MM.1S (cell line): ENCODE measurements at regions not wholly inside any gene's neighbourhood (a gene's known extent, or its start where the extent isn't known, plus 50 kb on each side); places are given as distances from the start of the nearest gene placed in this dataset.
"Not testable (repeated sequence)": the region's sequence is repeated elsewhere in the genome, so short reads cannot be mapped to it uniquely, and the experiment has no call there.

Experiments
- DNase-seq: peaks from one replicate; pipeline ENCODE4 v3.0.0-alpha.2; 2015
- H2AFZ ChIP-seq: fragments of 300-600 bp; sonication (generic); 2 replicates; pipeline ENCODE4 v1.6.0; 2016; ENCODE audit warnings: antibody characterized with exemption, low read length
- H3F3A ChIP-seq: fragments of 300-600 bp; sonication (generic); 2 replicates; pipeline ENCODE4 v1.6.1; 2016; ENCODE audit warnings: mild to moderate bottlenecking, antibody characterized with exemption, low read length, moderate library complexity, mixed read lengths; ENCODE audit not compliant: insufficient read depth
- H3K27ac ChIP-seq: fragments of 300-600 bp; sonication (generic); 2 replicates; pipeline ENCODE4 v1.5.1; 2016; ENCODE audit warnings: mild to moderate bottlenecking, low read length
- H3K27me3 ChIP-seq: fragments of 300-600 bp; sonication (generic); replicated peaks from 2 replicates; pipeline ENCODE4 v1.6.0; 2016; ENCODE audit warnings: low read length; ENCODE audit not compliant: insufficient read depth
- H3K36me3 ChIP-seq: fragments of 300-600 bp; sonication (generic); replicated peaks from 2 replicates; pipeline ENCODE4 v1.6.1; 2016; ENCODE audit warnings: mild to moderate bottlenecking, low read length, mixed read lengths; ENCODE audit not compliant: insufficient read depth
- H3K4me1 ChIP-seq: fragments of 300-600 bp; sonication (generic); 2 replicates; pipeline ENCODE4 v1.6.1; 2016; ENCODE audit warnings: low read length, mixed read lengths
- H3K4me2 ChIP-seq: fragments of 300-600 bp; sonication (generic); 2 replicates; pipeline ENCODE4 v1.6.0; 2016; ENCODE audit warnings: low read depth, low read length
- H3K4me3 ChIP-seq: fragments of 300-600 bp; sonication (generic); 2 replicates; pipeline ENCODE4 v1.5.1; 2016; ENCODE audit warnings: low read length, mixed read lengths
- H3K79me2 ChIP-seq: fragments of 300-600 bp; sonication (generic); 2 replicates; pipeline ENCODE4 v1.6.1; 2016; ENCODE audit warnings: mixed run types, low read length, mixed read lengths
- H3K9ac ChIP-seq: fragments of 300-600 bp; sonication (generic); 2 replicates; pipeline ENCODE4 v1.6.1; 2016; ENCODE audit warnings: low read length, mixed read lengths
- H3K9me2 ChIP-seq: fragments of 300-600 bp; sonication (generic); replicated peaks from 2 replicates; pipeline ENCODE4 v1.6.1; 2016; ENCODE audit warnings: mild to moderate bottlenecking, low read length, mixed read lengths; ENCODE audit not compliant: insufficient read depth
- H3K9me3 ChIP-seq: fragments of 300-600 bp; sonication (generic); replicated peaks from 2 replicates; pipeline ENCODE4 v1.6.1; 2016; ENCODE audit warnings: mild to moderate bottlenecking, low read length, mixed read lengths; ENCODE audit not compliant: insufficient read depth
- H4K20me1 ChIP-seq: fragments of 300-600 bp; sonication (generic); 2 replicates; pipeline ENCODE4 v1.6.1; 2016; ENCODE audit warnings: mild to moderate bottlenecking, low read length, moderate library complexity, mixed read lengths; ENCODE audit not compliant: insufficient read depth
- EZH2 ChIP-seq: fragments of 300-600 bp; sonication (generic); optimal IDR thresholded peaks from 2 replicates; pipeline ENCODE3; 2017; ENCODE audit warnings: low read depth, mild to moderate bottlenecking, antibody characterized with exemption, low read length, mixed read lengths
- EZH2phosphoT487 ChIP-seq: fragments of 300-600 bp; sonication (generic); IDR thresholded peaks from 2 replicates; pipeline ENCODE4 v1.6.1; 2018; ENCODE audit warnings: antibody characterized with exemption, low read length
- TF ChIP-seq, protein P1 (sequence below): fragments of 300-600 bp; sonication (generic); IDR thresholded peaks from 2 replicates; pipeline ENCODE4 v1.5.1; 2016; ENCODE audit warnings: antibody characterized with exemption, low read length, mixed read lengths

DNA sequence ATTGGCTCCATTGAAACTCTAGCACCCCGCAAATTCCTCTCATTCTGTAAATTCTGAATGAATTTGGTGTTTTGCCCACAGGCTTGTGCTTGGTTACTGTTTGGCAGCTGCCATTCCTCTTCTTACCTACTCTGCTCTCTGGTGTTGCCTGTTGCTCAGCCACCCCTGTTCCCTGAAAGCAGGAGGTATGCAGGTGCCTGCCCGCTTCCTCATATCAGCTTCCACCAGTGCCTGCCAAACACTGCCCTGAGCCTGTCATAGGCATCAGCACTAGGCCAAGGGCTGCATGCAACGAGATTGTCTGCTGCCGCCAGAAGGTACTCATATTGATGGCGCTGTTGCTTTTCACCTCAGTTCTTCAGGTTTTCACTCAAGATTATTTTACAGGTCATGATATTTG, 978.1 kb downstream of the C4orf33 start:
- no peaks in the 10 kb centered on the region for H4K20me1 ChIP-seq
- TF ChIP-seq EZH2 (no peak), EZH2phosphoT487 (no peak)
- TF ChIP-seq, protein P1, sequence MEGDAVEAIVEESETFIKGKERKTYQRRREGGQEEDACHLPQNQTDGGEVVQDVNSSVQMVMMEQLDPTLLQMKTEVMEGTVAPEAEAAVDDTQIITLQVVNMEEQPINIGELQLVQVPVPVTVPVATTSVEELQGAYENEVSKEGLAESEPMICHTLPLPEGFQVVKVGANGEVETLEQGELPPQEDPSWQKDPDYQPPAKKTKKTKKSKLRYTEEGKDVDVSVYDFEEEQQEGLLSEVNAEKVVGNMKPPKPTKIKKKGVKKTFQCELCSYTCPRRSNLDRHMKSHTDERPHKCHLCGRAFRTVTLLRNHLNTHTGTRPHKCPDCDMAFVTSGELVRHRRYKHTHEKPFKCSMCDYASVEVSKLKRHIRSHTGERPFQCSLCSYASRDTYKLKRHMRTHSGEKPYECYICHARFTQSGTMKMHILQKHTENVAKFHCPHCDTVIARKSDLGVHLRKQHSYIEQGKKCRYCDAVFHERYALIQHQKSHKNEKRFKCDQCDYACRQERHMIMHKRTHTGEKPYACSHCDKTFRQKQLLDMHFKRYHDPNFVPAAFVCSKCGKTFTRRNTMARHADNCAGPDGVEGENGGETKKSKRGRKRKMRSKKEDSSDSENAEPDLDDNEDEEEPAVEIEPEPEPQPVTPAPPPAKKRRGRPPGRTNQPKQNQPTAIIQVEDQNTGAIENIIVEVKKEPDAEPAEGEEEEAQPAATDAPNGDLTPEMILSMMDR: no peak
- no peak overlapping the region for H3K4me2 ChIP-seq
- H3K4me1 ChIP-seq: no peaks in the 10 kb centered on the region
- H3K4me3 ChIP-seq: no peak overlapping the region
- H3K27ac ChIP-seq: no peak overlapping the region
- H3K9me2 ChIP-seq: no peaks in the 10 kb centered on the region
- no peak overlapping the region for H3K9ac ChIP-seq
- H3K36me3 ChIP-seq: no peaks in the 10 kb centered on the region
- no peaks in the 10 kb centered on the region for H3K27me3 ChIP-seq
- no peaks in the 10 kb centered on the region for H3K9me3 ChIP-seq
- H2AFZ ChIP-seq: no peak overlapping the region
- H3K79me2 ChIP-seq: no peaks in the 10 kb centered on the region
- no peak for DNase-seq
- no peaks in the 10 kb centered on the region for H3F3A ChIP-seq

DNA sequence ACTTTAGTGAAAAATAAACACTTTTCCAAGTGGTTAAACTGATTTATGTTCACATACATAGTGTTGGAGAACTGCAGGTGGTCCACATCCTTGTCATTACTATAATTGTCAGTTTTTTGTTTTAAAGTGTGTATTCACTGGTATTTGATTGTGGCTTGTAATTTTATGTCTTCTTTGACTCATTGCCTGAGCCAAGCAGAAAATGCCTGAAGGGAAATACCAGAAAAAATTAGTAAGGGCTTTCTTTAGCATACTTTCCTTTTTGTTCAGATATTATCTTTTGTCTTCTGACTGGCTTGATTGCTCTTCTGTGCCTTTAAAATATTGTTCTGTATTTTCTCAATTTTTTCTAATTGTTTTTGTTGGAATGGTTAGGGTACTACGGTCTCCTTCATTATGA, 981.3 kb downstream of the C4orf33 start:
- Histone ChIP-seq H2AFZ (no peak overlapping the region), H3K27me3 (no peaks in the 10 kb centered on the region), H3K4me2 (no peak overlapping the region), H3K9me3 (no peaks in the 10 kb centered on the region), H3K4me3 (no peak overlapping the region), H3K79me2 (no peaks in the 10 kb centered on the region), H4K20me1 (no peaks in the 10 kb centered on the region), H3K9ac (no peak overlapping the region), H3K9me2 (no peaks in the 10 kb centered on the region), H3K27ac (no peak overlapping the region), H3F3A (no peaks in the 10 kb centered on the region), H3K4me1 (no peaks in the 10 kb centered on the region), H3K36me3 (no peaks in the 10 kb centered on the region)
- no peak for DNase-seq
- no peak for TF ChIP-seq EZH2
- TF ChIP-seq, protein P1: no peak
- no peak for TF ChIP-seq EZH2phosphoT487

DNA sequence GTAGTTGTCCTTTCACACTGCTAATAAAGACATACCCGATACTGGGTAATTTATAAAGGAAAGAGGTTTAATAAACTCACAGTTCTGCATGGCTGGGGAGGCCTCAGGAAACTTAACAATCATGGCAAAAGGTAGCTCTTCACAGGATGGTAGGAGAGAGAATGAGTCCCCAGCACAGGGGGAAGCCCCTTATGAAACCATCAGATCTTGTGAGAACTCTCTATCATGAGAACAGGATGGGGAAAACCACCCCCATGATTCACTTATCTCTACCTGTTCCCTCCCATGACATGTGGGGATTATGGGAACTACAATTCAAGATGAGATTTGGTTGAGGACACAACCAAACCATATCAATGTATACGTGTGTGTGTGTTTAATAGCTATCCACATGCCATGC, 983.1 kb downstream of the C4orf33 start:
- H3K9me2 ChIP-seq: not testable (repeated sequence)

DNA sequence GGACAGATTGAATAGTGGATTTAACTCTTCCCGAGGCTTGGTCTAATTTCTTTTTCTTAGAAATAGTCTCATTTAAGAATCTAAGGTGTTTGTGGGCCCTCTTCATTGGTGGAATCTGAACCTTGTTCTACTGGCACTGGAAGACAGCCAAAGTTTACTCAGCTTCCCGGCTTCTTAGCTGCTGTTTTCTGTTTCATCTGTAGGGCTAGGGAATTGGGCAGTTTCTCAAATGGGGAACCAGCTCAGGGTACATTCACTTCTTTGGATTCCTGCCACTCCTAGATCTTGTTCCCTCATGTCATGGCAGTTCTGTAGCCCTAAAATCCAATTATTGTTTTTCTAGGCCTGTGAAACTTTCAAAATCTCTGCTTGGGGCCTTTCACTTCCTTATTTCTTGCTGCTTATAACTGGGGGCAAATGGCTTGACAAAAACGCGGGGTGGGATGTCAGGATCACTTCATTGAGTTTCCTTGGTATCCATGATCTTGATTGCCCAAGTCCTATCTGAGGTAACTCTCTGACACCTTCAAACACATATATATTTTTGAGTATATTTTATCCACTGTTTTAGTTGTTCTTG, 985.0 kb downstream of the C4orf33 start:
- H2AFZ ChIP-seq: no peak overlapping the region
- no peak for DNase-seq

More for the DNA sequence above, 983.1 kb downstream of the C4orf33 start:
- H3K4me3 ChIP-seq, H3F3A ChIP-seq, H3K27me3 ChIP-seq, H3K4me2 ChIP-seq, H3K27ac ChIP-seq, DNase-seq, H3K9ac ChIP-seq, H3K79me2 ChIP-seq, H4K20me1 ChIP-seq, H2AFZ ChIP-seq, H3K9me3 ChIP-seq, H3K4me1 ChIP-seq, H3K36me3 ChIP-seq: not testable (repeated sequence)

More for the DNA sequence above, 985.0 kb downstream of the C4orf33 start:
- H3K79me2 ChIP-seq: no peaks in the 10 kb centered on the region
- no peak overlapping the region for H3K9ac ChIP-seq
- H3K4me1 ChIP-seq: peaks cover 3% of the 10 kb centered on the region; the same call in 1 of the 2 replicates
- no peak overlapping the region for H3K4me2 ChIP-seq
- H3K36me3 ChIP-seq: no peaks in the 10 kb centered on the region
- H3K9me2 ChIP-seq: no peaks in the 10 kb centered on the region
- TF ChIP-seq EZH2: no peak
- no peak for TF ChIP-seq EZH2phosphoT487
- TF ChIP-seq, protein P1: no peak
- no peaks in the 10 kb centered on the region for H3K27me3 ChIP-seq
- H3F3A ChIP-seq: no peaks in the 10 kb centered on the region
- no peak overlapping the region for H3K4me3 ChIP-seq
- H3K9me3 ChIP-seq: no peaks in the 10 kb centered on the region
- no peaks in the 10 kb centered on the region for H4K20me1 ChIP-seq
- H3K27ac ChIP-seq: no peak overlapping the region
